A673 (cell line): ENCODE measurements at regions not wholly inside any gene's neighbourhood (a gene's known extent, or its start where the extent isn't known, plus 50 kb on each side); places are given as distances from the start of the nearest gene placed in this dataset.

Experiments used
- CTCF ChIP-seq: fragments of 300-800, 200-600 bp; sonication (generic); conservative IDR thresholded peaks from 2 replicates; pipeline ENCODE4 v1.5.1; 2017; ENCODE audit warnings: low read depth, mild to moderate bottlenecking, antibody characterized with exemption, low read length, moderate library complexity, mixed read lengths
- EZH2 ChIP-seq: fragments of 200-600 bp; sonication (generic); IDR thresholded peaks from 2 replicates; pipeline ENCODE4 v1.6.1; 2017; ENCODE audit warnings: borderline replicate concordance, low read depth, mild to moderate bottlenecking, mixed read lengths, antibody characterized with exemption, low read length; ENCODE audit not compliant: poor library complexity, severe bottlenecking

DNA sequence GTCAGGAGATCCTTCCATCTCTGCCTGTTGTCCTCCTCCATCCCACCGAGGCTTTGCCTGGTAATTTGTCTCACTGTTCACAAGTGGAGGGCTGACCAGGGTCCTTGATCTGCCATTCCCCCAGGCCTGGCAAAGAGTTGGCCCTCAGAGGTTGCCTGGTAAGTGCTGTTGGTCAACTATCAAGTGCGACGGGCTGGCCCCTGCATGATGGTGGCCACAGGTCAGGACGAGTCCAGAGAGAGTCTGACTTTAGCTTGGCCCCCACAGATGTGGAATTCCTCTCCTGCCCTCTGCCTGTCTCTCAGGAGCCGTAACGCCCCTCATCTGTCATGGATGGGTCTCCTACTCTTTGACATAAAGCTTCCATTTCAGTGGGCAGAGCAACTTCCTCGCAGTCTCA, 97.3 kb upstream of the SMIM21 start:
- no peak for TF ChIP-seq CTCF
- TF ChIP-seq EZH2, result no peak
